Adrenal gland (tissue), 9 donors: ENCODE measurements at regions not wholly inside any gene's neighbourhood (a gene's known extent, or its start where the extent isn't known, plus 50 kb on each side); places are given as distances from the start of the nearest gene placed in this dataset.
"Not testable (repeated sequence)": the region's sequence is repeated elsewhere in the genome, so short reads cannot be mapped to it uniquely, and the experiment has no call there.

Experiments
- DNase-seq, 7 donors: peaks; one replicate each; pipeline ENCODE4 v3.0.0-alpha.2; 2019 to 2020
- H3K27ac ChIP-seq, 5 donors: fragments of 200-600 bp; sonication (generic) in 4 of 5; 1 replicate in 3 of 5; 2 replicates in 2 of 5; pipeline versions ENCODE4 v1.5.1 to v1.8.0; 2016 to 2020; ENCODE audit warnings: mild to moderate bottlenecking in 1 of 5
- H3K27me3 ChIP-seq: fragments of 200-600 bp; 2 replicates; pipeline ENCODE4 v1.8.0; 2021
- H3K36me3 ChIP-seq, 2 donors: fragments of 200-600 bp; replicated peaks in 1 of 2; 1 replicate in 1 of 2; 2 replicates in 1 of 2; pipeline versions ENCODE4 v1.5.1 to v1.8.0; 2018 to 2022
- H3K4me1 ChIP-seq, 2 donors: fragments of 200-600 bp; replicated peaks in 1 of 2; 1 replicate in 1 of 2; 2 replicates in 1 of 2; pipeline versions ENCODE4 v1.5.1 to v1.8.0; 2018 to 2021
- H3K4me3 ChIP-seq, 4 donors: fragments of 200-600 bp; sonication (generic) in 3 of 4; one replicate each; pipeline ENCODE4 v1.5.1; 2016 to 2018
- H3K9me3 ChIP-seq, 3 donors: fragments of 200-600 bp; sonication (generic) in 1 of 3; replicated peaks in 1 of 3; 1 replicate in 2 of 3; 2 replicates in 1 of 3; pipeline versions ENCODE4 v1.5.1 to v1.8.0; 2016 to 2021
- POLR2A ChIP-seq, 2 donors: fragments of 450-650 bp; IDR thresholded peaks; one replicate each; pipeline ENCODE4 v1.6.1; 2017; ENCODE audit warnings: antibody characterized with exemption in 2 of 2, mild to moderate bottlenecking in 2 of 2, moderate library complexity in 1 of 2
- WGBS, 4 donors: extraction: QIAGEN DNeasy Blood & Tissue Kit in 2 of 4; methylation state at CpG; one replicate each; pipeline versions ENCODE4 v1.1.5 to v1.1.7; 2013 to 2017; 5-methylcytosine and 5-hydroxymethylcytosine counted together
- intact Hi-C, 2 donors: fragments of 100-400 bp; cut with DNase I; formaldehyde crosslinking; loops; one replicate each; pipeline versions ENCODE4 v1.14.1 to v1.15.0; 2022 to 2023
- TF ChIP-seq, protein P1 (sequence below), 6 experiments: fragments of 450-650 bp in 4 of 6; fragments of 200-600 bp in 2 of 6; sonication (generic) in 1 of 6; IDR thresholded peaks; 1 replicate in 5 of 6; 2 replicates in 1 of 6; pipeline versions ENCODE4 v1.5.1 to v1.8.0; 2016 to 2021; ENCODE audit warnings: antibody characterized with exemption in 6 of 6, mild to moderate bottlenecking in 2 of 6, moderate library complexity in 1 of 6
- donor health status: healthy with polysubstance abuse.
- donor health status: Bipolar disorder and iron deficiency.
- donor health status: DM: yes; HTN: yes; CAD: no.
- donor health status: DM: no; HTN: no; CAD: no.
- donor health status: DM: no; HTN: no; CAD: no.

DNA sequence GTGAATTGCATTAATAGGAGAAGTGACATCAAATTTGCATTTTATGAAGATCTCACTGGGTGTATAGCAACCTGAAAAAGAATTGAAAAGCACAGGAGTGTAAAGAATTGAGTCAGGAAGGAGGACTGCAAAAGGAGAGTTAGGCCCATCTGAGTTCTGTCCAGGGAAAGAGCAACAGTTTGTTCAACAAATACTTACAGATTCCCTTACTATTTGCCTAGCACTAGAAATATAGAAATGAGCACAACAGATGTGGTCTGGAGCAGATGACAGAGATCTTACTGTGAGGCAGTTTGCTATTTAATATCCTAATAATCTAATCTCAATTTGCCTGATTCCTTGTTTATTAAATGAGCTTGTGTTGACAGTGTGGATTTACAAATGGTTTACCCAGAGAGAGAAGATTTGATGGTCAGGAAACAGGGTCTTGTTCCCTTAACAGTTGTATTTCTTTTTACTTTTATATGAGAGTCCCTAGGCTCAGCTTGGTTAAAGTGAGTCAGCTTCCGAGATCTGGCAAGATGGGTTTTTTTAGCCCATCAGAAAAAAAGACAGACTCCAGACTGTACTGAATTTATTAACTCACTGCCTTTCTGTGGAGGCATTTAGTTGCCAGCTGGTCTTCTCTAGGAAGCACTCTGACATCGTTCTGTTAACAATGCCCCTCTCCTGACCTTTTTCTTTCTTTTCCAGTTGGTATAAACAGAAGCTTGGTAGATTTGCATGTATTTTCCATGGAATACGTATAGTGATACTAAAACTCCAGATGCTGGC is 229.7 kb downstream of the TTC6 start:
- Histone ChIP-seq H3K4me3 (no peak overlapping the region), H3K4me1 (no peaks in the 10 kb centered on the region), H3K9me3 (no peaks in the 10 kb centered on the region), H3K36me3 (no peaks in the 10 kb centered on the region), H3K27me3 (no peaks in the 10 kb centered on the region), H3K27ac (no peak overlapping the region)
- TF ChIP-seq, protein P1, sequence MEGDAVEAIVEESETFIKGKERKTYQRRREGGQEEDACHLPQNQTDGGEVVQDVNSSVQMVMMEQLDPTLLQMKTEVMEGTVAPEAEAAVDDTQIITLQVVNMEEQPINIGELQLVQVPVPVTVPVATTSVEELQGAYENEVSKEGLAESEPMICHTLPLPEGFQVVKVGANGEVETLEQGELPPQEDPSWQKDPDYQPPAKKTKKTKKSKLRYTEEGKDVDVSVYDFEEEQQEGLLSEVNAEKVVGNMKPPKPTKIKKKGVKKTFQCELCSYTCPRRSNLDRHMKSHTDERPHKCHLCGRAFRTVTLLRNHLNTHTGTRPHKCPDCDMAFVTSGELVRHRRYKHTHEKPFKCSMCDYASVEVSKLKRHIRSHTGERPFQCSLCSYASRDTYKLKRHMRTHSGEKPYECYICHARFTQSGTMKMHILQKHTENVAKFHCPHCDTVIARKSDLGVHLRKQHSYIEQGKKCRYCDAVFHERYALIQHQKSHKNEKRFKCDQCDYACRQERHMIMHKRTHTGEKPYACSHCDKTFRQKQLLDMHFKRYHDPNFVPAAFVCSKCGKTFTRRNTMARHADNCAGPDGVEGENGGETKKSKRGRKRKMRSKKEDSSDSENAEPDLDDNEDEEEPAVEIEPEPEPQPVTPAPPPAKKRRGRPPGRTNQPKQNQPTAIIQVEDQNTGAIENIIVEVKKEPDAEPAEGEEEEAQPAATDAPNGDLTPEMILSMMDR (IDR thresholded peaks at IDR 0.05), result no peak
- no peak for TF ChIP-seq POLR2A (IDR thresholded peaks at IDR 0.05)
- WGBS, 4 donors, result 49 to 59% (median 53%) methylated on average over 3 of the region's 3 CpGs
- DNase-seq, result no peak
- intact Hi-C loops, result no loop called here

GRCh38 chr14:37826869-37827268 is 231.4 kb downstream of the TTC6 start:
- no peak for DNase-seq
- H3K4me1 ChIP-seq, result no peaks in the 10 kb centered on the region
- H3K27ac ChIP-seq, result no peak overlapping the region
- intact Hi-C loops, result no loop called here
- H3K36me3 ChIP-seq, result no peaks in the 10 kb centered on the region
- H3K9me3 ChIP-seq, result no peaks in the 10 kb centered on the region
- 32 to 55% (median 48%) methylated on average over 1 of the region's 1 CpG for WGBS, 4 donors
- no peak overlapping the region for H3K4me3 ChIP-seq
- H3K27me3 ChIP-seq, result no peaks in the 10 kb centered on the region
- no peak for TF ChIP-seq POLR2A (IDR thresholded peaks at IDR 0.05)
- TF ChIP-seq, protein P1 (IDR thresholded peaks at IDR 0.05), result no peak

DNA sequence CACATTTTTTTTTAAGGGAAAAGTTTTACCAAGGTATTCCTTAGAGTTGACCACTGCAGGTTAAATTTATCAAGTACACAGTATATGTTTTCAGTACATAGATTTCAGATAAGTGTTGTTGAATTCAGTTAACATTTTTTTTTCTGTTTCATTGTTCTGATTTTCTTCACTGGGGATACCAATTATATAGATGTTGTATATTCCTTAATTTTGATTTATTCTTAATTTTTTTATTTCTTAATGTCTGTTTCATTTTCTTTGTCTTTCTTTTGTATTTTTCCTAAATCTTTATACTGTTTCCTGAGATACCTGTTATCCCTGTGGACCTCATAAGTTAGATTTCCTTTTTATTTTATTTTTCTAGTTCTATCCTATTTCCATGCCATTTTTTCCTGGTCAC is 234.8 kb downstream of the TTC6 start:
- no peak for DNase-seq
- peaks cover 0 to 6% (median 4%) of the 10 kb centered on the region in 3 donors for H3K9me3 ChIP-seq

DNA sequence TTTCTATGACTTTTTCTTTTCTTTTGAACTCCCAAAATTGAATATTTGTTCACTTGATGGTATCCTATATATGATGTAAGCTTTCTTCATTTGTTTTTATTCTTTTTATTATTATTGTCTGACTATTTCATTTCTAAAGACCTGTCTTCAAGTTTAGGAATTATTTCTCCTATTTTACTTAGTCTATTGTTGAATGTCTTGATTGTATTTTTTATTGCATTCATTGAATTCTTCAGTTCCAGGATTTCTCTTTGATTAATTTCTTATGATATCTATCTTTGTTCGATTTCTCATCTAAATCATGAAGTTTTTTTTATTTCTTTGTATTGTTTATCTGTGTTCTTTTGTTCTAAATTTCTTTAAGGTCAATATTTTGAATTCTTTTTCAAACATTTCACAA is 238.8 kb downstream of the TTC6 start:
- no peaks in the 10 kb centered on the region for H3K36me3 ChIP-seq
- H3K4me3 ChIP-seq, result no peak overlapping the region
- no peaks in the 10 kb centered on the region for H3K27me3 ChIP-seq
- DNase-seq, result no peak
- no peak for TF ChIP-seq POLR2A (IDR thresholded peaks at IDR 0.05)
- TF ChIP-seq, protein P1 (IDR thresholded peaks at IDR 0.05), result no peak
- H3K4me1 ChIP-seq, result no peaks in the 10 kb centered on the region
- H3K9me3 ChIP-seq, result peaks cover 0 to 6% (median 4%) of the 10 kb centered on the region in 3 donors
- H3K27ac ChIP-seq, result no peak overlapping the region
- intact Hi-C loops, result no loop called here
- 63 to 71% (median 70%) methylated on average over 1 of the region's 1 CpG for WGBS, 4 donors

More for the DNA sequence above, 234.8 kb downstream of the TTC6 start:
- Histone ChIP-seq H3K4me1 (no peaks in the 10 kb centered on the region), H3K27ac (no peak overlapping the region), H3K4me3 (no peak overlapping the region), H3K36me3 (no peaks in the 10 kb centered on the region), H3K27me3 (no peaks in the 10 kb centered on the region)
- TF ChIP-seq, protein P1 (IDR thresholded peaks at IDR 0.05), result no peak
- TF ChIP-seq POLR2A (IDR thresholded peaks at IDR 0.05), result no peak
- intact Hi-C loops, result no loop called here

DNA sequence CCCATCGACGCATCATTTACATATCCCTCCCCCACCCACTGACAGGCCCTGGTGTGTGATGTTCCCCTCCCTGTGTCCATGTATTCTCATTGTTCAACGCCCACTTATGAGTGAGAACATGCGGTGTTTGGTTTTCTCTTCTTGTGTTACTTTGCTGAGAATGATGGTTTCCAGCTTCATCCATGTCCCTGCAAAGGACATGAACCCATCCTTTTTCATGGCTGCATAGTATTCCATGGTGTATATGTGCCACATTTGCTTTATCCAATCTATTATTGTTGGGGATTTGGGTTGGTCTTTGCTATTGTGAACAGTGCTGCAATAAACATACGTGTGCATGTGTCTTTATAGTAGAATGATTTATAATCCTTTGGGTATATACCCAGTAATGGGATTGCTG is 243.3 kb downstream of the TTC6 start:
- H3K36me3 ChIP-seq, H3K27ac ChIP-seq, H3K4me3 ChIP-seq, DNase-seq, H3K9me3 ChIP-seq, H3K4me1 ChIP-seq, H3K27me3 ChIP-seq, intact Hi-C loops: not testable (repeated sequence)
- WGBS, 4 donors, result 53 to 63% (median 58%) methylated on average over 5 of the region's 5 CpGs

DNA sequence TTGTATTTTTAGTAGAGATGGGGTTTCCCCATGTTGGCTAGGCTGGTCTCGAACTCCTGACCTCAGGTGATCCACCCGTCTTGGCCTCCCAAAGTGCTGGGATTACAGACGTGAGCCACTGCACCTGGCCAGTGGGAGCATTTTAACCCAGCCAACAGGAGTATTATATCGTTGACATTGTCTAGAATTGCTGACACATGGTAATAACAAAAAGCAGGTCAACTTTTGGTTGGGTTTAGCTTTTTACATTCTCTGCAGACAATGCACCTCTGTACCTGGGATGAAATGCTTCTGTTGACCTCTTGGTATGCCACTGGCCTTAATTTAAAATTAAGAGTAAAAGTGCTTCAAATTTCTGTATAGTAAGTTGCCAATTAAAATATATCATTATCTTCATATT is 245.6 kb downstream of the TTC6 start:
- intact Hi-C loops, H3K4me3 ChIP-seq: not testable (repeated sequence)

More for the DNA sequence above, 245.6 kb downstream of the TTC6 start:
- not testable (repeated sequence) for H3K27ac ChIP-seq, DNase-seq, H3K9me3 ChIP-seq, H3K4me1 ChIP-seq, H3K36me3 ChIP-seq, H3K27me3 ChIP-seq
- 79 to 100% (median 85%) methylated on average over 1 to 4 of the region's 4 CpGs for WGBS, 4 donors
